GM18909 (cell line): ENCODE measurements at regions not wholly inside any gene's neighbourhood (a gene's known extent, or its start where the extent isn't known, plus 50 kb on each side); places are given as distances from the start of the nearest gene placed in this dataset.
"Not testable (repeated sequence)": the region's sequence is repeated elsewhere in the genome, so short reads cannot be mapped to it uniquely, and the experiment has no call there.

ENCODE experiments used
- ATAC-seq: cut with Tn5 transposase; IDR thresholded peaks from one replicate; pipeline ENCODE4 v1.9.1; 2021; ENCODE audit warnings: mild to moderate bottlenecking; ENCODE audit not compliant: unreplicated experiment, poor library complexity

DNA sequence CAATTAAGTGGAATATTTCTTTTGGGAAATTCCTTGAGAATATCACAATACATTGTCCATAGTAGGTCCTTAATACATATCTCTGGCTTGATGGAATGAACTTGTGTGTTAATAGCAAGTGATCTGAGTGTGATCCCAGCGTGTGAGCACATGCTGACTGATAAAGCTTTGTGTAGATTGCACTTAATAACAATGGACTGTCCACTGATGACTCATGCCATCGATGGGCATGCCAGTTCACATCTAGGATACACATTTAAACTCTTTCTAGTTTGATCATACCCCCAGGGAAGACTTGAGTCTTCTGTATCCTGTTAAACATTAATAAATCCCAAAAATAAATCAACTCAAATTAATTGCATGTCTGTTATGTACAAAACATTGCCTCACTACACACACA is 454.3 kb upstream of the SPTLC3 start:
- ATAC-seq: no peak

DNA sequence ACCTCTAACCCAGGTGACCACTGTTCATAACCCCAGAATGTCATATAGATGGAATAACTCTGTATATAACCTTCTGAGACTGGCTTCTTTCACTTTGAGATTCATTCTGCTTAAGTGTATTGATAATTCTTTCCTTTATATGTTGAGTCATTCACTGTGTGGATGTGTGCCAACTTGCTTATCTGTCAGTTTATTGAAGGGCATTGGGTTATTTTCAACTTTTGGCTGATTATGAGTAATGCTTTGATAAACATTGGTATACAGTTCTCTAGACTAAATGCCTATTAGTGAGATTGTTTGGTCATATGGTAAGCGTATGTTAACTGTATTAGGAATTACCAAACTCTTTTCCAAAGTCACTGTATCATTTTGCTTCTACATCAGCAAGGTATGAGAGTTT is 453.4 kb upstream of the SPTLC3 start:
- no peak for ATAC-seq

DNA sequence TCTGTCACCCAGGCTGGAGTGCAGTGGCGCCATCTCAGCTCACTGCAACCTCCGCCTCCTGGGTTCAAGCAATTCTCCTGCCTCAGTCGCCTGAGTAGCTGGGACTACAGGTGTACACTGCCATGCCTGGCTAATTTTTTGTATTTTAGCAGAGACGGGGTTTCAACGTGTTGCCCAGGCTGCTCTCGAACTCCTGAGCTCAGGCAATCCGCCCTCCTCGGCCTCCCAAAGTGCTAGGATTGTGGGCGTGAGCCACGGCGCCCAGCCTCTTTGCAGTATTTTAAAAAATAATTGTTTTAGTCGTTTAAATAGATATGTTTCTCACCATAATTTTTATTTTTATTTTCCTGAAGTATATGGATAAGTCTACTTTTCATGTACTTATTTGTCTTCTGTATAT is 452.9 kb upstream of the SPTLC3 start:
- not testable (repeated sequence) for ATAC-seq

DNA sequence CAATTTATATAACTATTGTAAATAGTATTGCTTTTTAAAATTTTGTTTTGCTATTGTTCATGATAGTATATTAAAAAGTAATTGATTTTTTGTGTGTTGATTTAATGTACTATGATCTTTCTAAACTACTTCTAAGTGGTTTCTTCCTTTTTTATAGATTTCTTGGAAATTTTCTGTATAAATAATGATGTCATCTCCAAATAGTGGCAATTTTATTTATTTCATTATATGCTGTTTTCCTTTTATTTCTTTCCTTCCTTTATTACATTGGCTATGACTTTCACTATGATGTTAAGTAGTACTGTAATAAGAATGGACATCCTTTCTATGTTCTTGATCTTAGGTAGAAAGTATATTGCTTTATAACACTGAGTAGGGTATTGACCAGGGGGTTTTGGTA is 451.5 kb upstream of the SPTLC3 start:
- ATAC-seq: no peak

DNA sequence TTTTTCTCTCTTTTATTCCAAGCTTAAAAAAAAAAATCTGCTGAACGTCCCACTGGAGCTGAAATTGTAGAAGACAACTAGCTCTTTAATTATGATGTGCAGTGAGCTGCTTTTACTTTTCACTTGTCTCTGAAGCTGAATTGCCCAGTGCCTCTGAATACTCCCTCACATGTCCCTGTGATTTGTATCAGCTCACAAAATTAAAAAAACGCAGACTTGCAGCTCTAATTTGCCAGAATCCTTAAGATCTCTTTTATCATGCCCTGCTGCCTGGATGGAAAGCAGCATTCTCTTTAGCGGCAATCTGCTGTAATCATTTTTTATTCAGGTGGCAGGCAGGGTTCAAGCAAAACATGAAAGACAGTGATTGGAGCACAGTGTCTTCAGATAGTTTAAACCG is 443.8 kb upstream of the SPTLC3 start:
- no peak for ATAC-seq

DNA sequence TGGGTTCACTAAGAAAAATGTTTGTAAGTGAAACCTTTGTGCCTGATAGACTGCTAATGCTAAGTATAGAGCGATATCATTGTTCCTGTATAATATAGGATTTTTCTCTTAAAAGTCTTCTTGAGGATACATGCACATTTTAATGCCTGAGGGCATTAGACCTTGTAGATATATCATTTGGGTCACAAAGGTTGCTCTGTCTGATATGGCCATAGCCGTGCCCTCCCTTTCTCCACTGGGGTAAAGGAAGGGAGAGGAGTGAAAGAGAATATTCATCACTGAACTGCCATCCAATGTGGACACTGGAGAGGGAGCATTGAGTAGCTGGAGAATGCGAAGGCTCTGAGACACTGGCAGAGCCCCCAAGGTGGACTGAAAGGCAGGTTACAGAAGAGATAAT is 442.2 kb upstream of the SPTLC3 start:
- ATAC-seq: no peak

DNA sequence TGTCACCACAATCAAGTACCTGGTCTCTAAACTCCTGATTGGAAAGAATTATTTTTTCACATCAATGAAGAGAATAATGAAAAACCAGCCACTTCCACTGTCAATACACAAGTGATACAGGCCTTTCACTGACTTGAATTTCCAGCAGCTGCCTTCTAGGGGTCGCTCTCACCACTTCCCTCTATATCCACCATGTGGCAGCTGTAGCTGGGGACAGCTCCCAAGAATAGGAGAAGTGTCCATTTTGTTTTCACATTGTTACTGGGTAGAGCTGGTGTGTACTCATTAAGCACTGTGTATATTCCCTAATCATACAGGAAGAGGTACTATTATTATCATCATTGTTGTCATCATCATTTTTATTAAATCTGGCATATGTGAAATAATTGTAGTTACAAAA is 438.4 kb upstream of the SPTLC3 start:
- no peak for ATAC-seq

DNA sequence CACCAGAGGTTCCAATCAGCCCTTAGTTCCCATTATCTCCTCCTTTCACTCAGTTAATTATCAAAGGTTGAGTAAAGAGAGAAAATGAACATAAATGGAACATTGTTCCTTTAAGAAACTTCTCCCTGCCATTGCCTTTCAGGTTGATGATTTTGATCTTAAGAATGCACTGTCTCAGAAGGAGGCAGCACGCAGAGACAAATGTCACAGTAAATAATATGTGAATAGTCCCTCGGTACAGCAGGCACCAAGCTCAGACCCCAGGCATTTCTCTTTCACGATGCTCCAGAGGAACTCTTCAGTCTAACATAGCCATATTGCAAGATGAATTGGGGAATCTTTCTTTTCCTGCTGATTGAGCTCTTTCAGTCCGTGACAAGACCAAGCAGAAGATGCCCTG is 435.3 kb upstream of the SPTLC3 start:
- ATAC-seq: no peak

DNA sequence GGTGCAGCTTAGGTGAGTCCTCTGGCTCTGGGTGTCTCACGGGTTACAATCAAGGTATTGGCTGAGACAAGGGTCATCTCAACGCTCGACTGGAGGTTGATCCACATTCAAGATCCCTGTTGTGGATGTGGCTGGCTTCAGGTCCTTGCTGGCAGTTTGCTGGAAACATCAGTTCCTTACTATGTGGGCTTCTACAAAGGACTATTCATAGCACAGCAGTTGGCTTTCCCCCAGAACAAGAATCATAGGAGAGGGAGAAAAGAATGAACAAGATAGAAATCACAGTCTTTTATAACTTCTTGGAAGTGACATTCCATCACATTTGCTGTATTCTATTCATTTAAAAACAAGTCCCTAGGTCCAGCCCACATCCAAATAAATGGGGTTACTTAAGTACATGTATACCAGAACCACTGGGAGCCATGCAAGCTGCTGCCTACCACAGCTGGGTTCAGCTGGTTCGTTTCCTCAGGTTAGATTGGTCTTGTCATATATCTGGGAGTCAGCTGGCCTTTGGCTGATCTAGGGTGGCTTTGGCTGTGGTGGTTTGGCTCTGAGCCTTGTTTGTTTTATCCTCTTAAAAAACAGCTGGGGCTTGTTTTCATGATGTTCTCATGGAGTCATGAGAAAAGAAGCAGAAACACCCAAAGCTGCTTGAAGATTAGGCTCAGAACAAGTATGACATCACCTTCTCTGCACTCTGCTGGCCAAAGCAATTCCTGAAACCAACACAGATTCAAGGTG is 433.2 kb upstream of the SPTLC3 start:
- ATAC-seq: no peak

DNA sequence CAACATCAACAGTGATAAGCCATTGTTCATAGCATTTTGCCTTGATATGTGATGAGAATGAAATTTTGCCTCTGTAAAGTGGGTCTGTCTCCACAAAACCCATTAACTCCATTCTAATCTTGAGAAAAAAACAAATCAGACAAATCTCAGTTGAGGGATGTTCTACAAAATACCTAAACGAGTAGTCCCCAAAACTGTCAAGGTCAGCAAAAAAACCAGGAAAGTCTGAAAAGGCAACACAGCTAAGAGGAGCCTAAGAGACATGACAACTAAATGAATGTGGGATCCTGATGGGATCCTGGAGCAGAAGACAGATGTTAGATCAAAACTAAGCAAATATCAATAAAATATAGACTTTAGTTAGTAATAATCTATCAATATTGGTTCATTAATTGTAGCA is 431.6 kb upstream of the SPTLC3 start:
- ATAC-seq: no peak

DNA sequence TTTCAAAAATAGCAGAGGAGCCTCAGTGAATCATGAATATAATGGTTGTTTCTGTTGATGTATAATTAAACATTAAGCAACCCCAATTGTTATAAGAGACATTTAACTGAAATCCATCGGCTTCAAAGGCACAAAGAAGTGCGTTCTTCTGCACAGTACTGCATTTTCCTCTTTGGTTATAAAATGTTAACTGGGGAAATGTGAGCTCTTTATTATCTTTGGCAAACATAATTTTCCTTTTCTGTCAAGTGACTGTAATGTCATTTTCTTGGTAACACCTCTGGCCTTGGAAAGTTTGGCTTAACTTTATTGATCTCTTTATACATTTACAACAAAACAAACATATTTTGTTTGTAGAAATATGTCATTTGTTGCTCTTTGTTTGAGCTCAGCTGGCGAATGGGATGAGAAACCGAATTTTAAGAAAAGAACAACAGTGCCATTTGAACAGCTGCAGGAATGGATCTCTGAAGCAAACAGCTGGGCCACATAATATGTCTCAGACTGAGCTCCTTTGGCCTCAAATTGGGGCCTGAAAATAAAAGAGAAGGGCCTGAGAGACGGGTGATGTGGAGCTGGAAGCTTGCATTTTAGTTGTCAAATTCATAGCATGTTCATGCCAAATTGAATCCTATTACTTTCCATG is 427.0 kb upstream of the SPTLC3 start:
- no peak for ATAC-seq

DNA sequence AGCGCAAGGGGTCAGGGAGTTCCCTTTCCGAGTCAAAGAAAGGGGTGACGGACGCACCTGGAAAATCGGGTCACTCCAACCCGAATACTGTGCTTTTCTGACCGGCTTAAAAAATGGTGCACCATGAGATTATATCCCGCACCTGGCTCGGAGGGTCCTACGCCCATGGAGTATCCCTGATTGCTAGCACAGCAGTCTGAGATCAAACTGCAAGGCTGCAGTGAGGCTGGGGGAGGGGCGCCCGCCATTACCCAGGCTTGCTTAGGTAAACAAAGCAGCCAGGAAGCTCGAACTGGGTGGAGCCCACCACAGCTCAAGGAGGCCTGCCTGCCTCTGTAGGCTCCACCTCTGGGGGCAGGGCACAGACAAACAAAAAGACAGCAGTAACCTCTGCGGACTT is 426.1 kb upstream of the SPTLC3 start:
- ATAC-seq: not testable (repeated sequence)

DNA sequence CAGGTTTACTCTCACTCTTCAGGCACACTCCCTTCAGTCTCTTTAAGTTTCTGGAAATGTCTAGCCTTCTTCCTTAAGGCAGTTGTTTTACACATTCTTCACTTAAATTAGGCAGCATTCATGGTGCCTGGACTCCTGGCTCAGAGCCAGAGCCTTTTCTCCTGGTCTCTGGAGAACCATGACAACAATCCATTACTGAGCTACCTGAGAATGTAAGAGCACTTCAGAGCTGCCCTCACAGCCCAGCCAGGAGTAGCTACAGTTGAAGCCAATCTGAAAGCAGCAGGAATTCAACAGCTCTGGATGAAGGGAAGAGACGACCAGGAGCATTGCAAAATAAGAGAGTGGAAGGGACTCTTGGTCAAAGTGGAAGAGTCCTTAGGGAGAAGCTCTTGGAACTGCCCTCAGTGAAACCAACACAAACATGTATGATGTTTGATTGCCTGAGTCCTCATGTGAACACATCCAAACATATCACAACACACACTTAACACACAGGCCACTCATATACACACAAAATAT is 416.8 kb upstream of the SPTLC3 start:
- ATAC-seq: no peak

DNA sequence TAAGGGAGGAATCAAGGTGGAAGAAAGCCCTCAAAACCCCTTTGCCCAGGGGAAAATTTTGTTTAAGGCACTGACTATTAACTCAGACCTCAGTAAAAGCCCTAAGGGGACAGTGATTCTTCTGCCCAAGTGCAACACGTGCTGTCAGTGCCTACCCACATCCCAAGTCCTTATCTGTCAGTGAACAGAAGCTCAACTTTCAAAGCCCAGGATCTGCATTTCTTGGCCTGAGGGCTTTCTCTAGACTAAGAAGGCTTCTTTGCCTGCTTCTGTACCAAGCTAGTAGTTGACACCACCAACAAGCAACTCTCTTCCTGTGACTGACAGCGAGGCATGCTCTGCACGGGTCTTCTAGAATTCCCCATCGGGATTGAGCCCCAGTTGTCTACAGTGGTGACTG is 416.0 kb upstream of the SPTLC3 start:
- ATAC-seq: no peak

DNA sequence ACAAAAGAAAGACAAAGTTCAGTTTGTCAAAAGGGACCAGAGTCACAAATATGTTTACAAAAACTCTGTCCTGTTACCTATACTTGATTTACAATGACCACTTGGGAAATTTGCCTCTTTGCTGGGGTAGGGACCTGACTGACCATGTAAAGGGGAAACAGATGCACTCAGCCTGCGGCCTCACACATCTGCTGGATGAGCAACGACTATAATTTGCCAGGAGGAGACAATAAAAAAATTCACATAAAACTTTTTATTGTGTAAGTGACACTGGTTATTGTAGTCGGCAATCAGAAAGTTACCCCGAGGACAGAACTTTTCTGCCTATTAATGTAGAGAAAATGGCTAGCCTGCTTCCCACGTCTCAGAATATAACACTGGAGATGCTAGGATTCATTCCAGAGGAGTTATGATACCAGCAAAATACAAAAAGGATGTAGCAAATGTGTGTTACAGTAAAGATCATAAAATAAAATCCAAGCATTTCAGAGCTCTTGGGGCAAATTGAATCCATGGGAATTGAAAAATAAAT is 415.4 kb upstream of the SPTLC3 start:
- ATAC-seq: no peak

DNA sequence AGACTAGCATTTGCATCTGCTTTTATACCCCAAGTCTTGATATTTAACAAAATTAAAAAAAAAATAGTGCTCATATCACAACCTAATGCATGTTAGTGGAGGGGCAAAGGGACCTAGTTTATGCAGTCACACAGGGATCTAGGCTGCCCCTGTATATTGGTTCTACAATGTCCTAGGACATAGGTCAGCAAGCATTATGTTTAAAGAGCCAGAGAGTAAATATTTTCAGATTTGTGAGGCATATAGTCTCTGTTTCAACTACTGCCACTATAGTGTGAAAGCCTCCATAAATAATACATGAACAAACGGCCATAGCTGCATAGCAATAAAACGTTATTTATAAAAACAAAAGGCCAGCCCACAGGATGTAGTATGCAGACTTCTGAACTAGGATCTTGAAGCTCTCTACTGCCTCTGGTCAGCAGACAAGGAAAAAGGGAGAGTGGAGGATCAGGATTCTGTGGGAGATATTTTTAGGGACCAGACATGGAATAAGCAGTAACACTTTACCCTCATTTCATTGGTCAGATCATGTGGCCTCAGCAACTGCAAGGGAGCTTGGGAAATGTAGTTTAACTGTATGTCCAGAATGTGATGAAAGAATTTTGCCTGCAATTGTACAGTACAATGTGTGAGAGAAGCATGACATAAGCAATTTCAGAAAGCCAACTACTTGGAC is 414.2 kb upstream of the SPTLC3 start:
- no peak for ATAC-seq

DNA sequence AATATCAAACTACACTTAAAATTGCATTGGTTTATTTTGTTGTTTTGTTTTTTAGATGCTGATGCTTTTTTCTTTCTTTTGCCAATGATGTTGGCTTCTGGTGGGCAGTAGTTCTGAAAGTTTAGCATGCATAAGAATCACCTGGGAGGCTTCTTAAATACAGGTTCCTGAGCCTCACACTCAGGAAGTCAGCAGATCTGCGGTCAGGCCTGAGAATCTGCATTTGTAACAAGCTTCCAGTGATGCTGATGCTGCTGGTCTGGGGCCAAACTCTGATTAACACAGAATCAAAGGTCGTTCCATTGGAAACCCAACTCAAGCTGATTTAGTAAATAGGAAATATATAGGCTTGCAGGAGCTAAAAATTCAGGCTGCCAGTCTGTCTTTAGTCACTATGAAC is 412.9 kb upstream of the SPTLC3 start:
- ATAC-seq: no peak

DNA sequence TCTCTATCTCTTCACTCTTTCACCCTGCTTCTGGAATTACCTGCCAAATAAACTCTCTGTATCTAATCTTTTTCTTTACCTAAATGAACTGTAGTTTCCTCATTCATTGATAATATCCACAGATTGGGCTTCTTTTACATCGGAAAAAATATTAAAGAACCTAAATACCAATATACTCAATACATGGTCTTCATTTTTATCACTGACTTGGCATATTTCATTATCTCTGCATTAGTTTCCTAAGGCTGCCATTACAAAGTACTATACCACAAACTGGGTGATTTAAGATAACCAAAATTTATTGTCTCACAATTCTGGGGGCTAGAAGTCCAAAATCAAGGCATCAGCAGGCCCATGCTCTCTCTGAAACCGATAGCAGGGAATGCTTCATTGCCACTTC is 411.9 kb upstream of the SPTLC3 start:
- ATAC-seq: no peak

DNA sequence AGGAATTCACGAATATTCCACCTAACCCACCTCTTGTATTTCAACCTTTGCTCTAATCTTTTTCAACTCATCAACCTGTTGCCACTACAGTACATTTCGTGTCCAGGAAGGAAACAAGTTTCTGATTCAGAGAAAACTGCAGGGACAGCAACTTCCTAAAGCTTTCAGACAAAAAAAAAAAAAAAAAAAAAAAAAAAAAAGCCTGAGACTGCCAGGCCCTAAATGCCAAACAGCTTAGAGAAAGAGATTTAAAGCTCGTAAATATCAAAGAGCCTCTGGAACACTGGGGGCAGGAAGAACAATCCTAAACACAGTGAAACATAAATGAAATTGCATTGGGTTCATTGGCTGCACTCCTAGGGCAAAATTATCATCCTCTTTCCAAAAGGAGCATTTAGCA is 411.2 kb upstream of the SPTLC3 start:
- ATAC-seq: no peak

DNA sequence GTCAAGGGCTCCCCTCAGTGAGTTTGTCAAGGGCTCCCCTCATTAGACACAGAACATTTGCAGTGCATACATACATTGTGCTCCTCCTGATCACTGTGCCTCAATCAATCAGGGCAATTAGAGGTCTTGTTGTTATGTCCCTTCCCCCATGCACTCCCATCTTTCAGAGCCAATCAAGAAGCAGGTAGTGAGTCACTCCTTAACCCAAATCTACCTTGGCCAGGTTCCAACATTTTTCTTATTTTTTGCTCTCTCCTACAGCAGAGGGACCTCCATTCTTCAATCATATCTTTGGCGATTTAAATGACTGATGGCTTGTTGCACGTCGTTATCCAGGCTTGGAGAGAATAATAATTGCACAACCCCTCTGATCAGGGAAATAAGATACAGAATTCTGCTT is 409.9 kb upstream of the SPTLC3 start:
- ATAC-seq: no peak

DNA sequence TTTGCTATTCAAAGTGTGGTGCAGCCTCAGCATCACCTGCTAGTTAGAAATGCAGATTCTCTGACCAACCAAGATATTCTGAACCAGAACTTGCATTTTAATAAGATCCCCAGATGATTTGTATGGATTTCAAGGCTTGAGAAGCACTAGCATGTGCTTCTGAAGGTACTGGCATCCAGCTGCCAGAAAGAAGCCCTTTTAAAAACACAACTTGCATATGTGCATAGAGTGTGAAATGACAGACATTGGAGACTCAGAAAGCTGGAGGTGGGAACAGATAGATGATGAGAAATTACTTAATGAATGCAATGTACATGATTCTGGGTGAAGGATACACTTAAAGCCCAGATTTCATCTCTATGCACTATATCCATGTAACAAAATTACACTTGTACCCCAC is 409.3 kb upstream of the SPTLC3 start:
- no peak for ATAC-seq
